ENCODE measurements at regions not wholly inside any gene's neighbourhood (a gene's known extent, or its start where the extent isn't known, plus 50 kb on each side); places are given as distances from the start of the nearest gene placed in this dataset.
A peak's percentile ranks its signal among the peaks of the same experiment; 100 is the strongest.
"Not testable (repeated sequence)": the region's sequence is repeated elsewhere in the genome, so short reads cannot be mapped to it uniquely, and the experiment has no call there.

GRCh38 chr3:22445336-22445735 lies 694.3 kb upstream of the ZNF385D start:
- not testable (repeated sequence) for H3K27me3 ChIP-seq (ENCODE audit: control insufficient read depth, insufficient read depth, low read length); H3K36me3 ChIP-seq (replicated peaks; ENCODE audit: control insufficient read depth, insufficient read depth, low read length); DNase-seq; H3K4me3 ChIP-seq (ENCODE audit: insufficient read depth, low read depth, low read length)

- H3K27me3 ChIP-seq (ENCODE audit: control insufficient read depth, insufficient read depth, low read length): no peaks in the 10 kb centered on the region
- no peak for DNase-seq
- no peaks in the 10 kb centered on the region for H3K36me3 ChIP-seq (replicated peaks; ENCODE audit: control insufficient read depth, insufficient read depth, low read length)
- H3K4me3 ChIP-seq (ENCODE audit: insufficient read depth, low read depth, low read length): no peak overlapping the region
These were observed 699.9 kb upstream of the ZNF385D start for GRCh38 chr3:22450786-22451400.

- DNase-seq: no peak
- H3K27me3 ChIP-seq (ENCODE audit: control insufficient read depth, insufficient read depth, low read length): no peaks in the 10 kb centered on the region
- H3K36me3 ChIP-seq (replicated peaks; ENCODE audit: control insufficient read depth, insufficient read depth, low read length): no peaks in the 10 kb centered on the region
- H3K4me3 ChIP-seq (ENCODE audit: insufficient read depth, low read depth, low read length): no peak overlapping the region
These were observed 700.5 kb upstream of the ZNF385D start for GRCh38 chr3:22451501-22451900.

- DNase-seq: no peak
- H3K4me3 ChIP-seq (ENCODE audit: insufficient read depth, low read depth, low read length): no peak overlapping the region
- H3K36me3 ChIP-seq (replicated peaks; ENCODE audit: control insufficient read depth, insufficient read depth, low read length): no peaks in the 10 kb centered on the region
- no peaks in the 10 kb centered on the region for H3K27me3 ChIP-seq (ENCODE audit: control insufficient read depth, insufficient read depth, low read length)
These were observed 703.0 kb upstream of the ZNF385D start for GRCh38 chr3:22453906-22454535.

- DNase-seq: no peak
These were observed 719.0 kb upstream of the ZNF385D start for GRCh38 chr3:22469995-22470394.

GRCh38 chr3:22471557-22471956 lies 720.5 kb upstream of the ZNF385D start:
- Histone ChIP-seq H3K36me3 (replicated peaks; ENCODE audit: control insufficient read depth, insufficient read depth, low read length) (no peaks in the 10 kb centered on the region), H3K4me3 (ENCODE audit: insufficient read depth, low read depth, low read length) (no peak overlapping the region), H3K27me3 (ENCODE audit: control insufficient read depth, insufficient read depth, low read length) (no peaks in the 10 kb centered on the region)
- no peak for DNase-seq

More at GRCh38 chr3:22469995-22470394, 719.0 kb upstream of the ZNF385D start:
- Histone ChIP-seq H3K27me3 (ENCODE audit: control insufficient read depth, insufficient read depth, low read length) (no peaks in the 10 kb centered on the region), H3K36me3 (replicated peaks; ENCODE audit: control insufficient read depth, insufficient read depth, low read length) (no peaks in the 10 kb centered on the region), H3K4me3 (ENCODE audit: insufficient read depth, low read depth, low read length) (no peak overlapping the region)

GRCh38 chr3:22474706-22475445 lies 723.9 kb upstream of the ZNF385D start:
- Histone ChIP-seq H3K4me3 (ENCODE audit: insufficient read depth, low read depth, low read length) (no peak overlapping the region), H3K36me3 (replicated peaks; ENCODE audit: control insufficient read depth, insufficient read depth, low read length) (no peaks in the 10 kb centered on the region), H3K27me3 (ENCODE audit: control insufficient read depth, insufficient read depth, low read length) (no peaks in the 10 kb centered on the region)
- no peak for DNase-seq

- Histone ChIP-seq H3K4me3 (ENCODE audit: insufficient read depth, low read depth, low read length) (no peak overlapping the region), H3K36me3 (replicated peaks; ENCODE audit: control insufficient read depth, insufficient read depth, low read length) (no peaks in the 10 kb centered on the region)
- DNase-seq: no peak
These were observed 724.7 kb upstream of the ZNF385D start for GRCh38 chr3:22475665-22476240.

GRCh38 chr3:22476976-22477375 lies 726.0 kb upstream of the ZNF385D start:
- Histone ChIP-seq H3K27me3 (ENCODE audit: control insufficient read depth, insufficient read depth, low read length) (no peaks in the 10 kb centered on the region), H3K36me3 (replicated peaks; ENCODE audit: control insufficient read depth, insufficient read depth, low read length) (no peaks in the 10 kb centered on the region), H3K4me3 (ENCODE audit: insufficient read depth, low read depth, low read length) (no peak overlapping the region)
- no peak for DNase-seq

More at GRCh38 chr3:22475665-22476240, 724.7 kb upstream of the ZNF385D start:
- no peaks in the 10 kb centered on the region for H3K27me3 ChIP-seq (ENCODE audit: control insufficient read depth, insufficient read depth, low read length)

GRCh38 chr3:22485954-22486353 lies 717.2 kb upstream of the UBE2E2 start:
- no peaks in the 10 kb centered on the region for H3K36me3 ChIP-seq (replicated peaks; ENCODE audit: control insufficient read depth, insufficient read depth, low read length)
- H3K27me3 ChIP-seq (ENCODE audit: control insufficient read depth, insufficient read depth, low read length): no peaks in the 10 kb centered on the region
- DNase-seq: no peak
- no peak overlapping the region for H3K4me3 ChIP-seq (ENCODE audit: insufficient read depth, low read depth, low read length)

- H3K27me3 ChIP-seq (ENCODE audit: control insufficient read depth, insufficient read depth, low read length): no peaks in the 10 kb centered on the region; the same call in 1 of the 2 replicates
- no peak overlapping the region for H3K4me3 ChIP-seq (ENCODE audit: insufficient read depth, low read depth, low read length)
- no peaks in the 10 kb centered on the region for H3K36me3 ChIP-seq (replicated peaks; ENCODE audit: control insufficient read depth, insufficient read depth, low read length)
- no peak for DNase-seq
These were observed 712.4 kb upstream of the UBE2E2 start for GRCh38 chr3:22490747-22491146.

GRCh38 chr3:22491344-22491743 lies 711.8 kb upstream of the UBE2E2 start:
- H3K4me3 ChIP-seq (ENCODE audit: insufficient read depth, low read depth, low read length): no peak overlapping the region
- no peaks in the 10 kb centered on the region for H3K36me3 ChIP-seq (replicated peaks; ENCODE audit: control insufficient read depth, insufficient read depth, low read length)
- DNase-seq: no peak
- no peaks in the 10 kb centered on the region; the same call in 1 of the 2 replicates for H3K27me3 ChIP-seq (ENCODE audit: control insufficient read depth, insufficient read depth, low read length)

- H3K36me3 ChIP-seq (replicated peaks; ENCODE audit: control insufficient read depth, insufficient read depth, low read length): no peaks in the 10 kb centered on the region
- peaks cover 2% of the 10 kb centered on the region; the same call in 1 of the 2 replicates for H3K27me3 ChIP-seq (ENCODE audit: control insufficient read depth, insufficient read depth, low read length)
- no peak overlapping the region for H3K4me3 ChIP-seq (ENCODE audit: insufficient read depth, low read depth, low read length)
- DNase-seq: no peak
These were observed 710.8 kb upstream of the UBE2E2 start for GRCh38 chr3:22492342-22492741.

GRCh38 chr3:22495241-22495640 lies 707.9 kb upstream of the UBE2E2 start:
- no peak overlapping the region for H3K4me3 ChIP-seq (ENCODE audit: insufficient read depth, low read depth, low read length)
- H3K36me3 ChIP-seq (replicated peaks; ENCODE audit: control insufficient read depth, insufficient read depth, low read length): no peaks in the 10 kb centered on the region

GRCh38 chr3:22495791-22496190 lies 707.3 kb upstream of the UBE2E2 start:
- DNase-seq: no peak
- Histone ChIP-seq H3K4me3 (ENCODE audit: insufficient read depth, low read depth, low read length) (no peak overlapping the region), H3K36me3 (replicated peaks; ENCODE audit: control insufficient read depth, insufficient read depth, low read length) (no peaks in the 10 kb centered on the region), H3K27me3 (ENCODE audit: control insufficient read depth, insufficient read depth, low read length) (peaks cover 2% of the 10 kb centered on the region; the same call in 1 of the 2 replicates)

More at GRCh38 chr3:22495241-22495640, 707.9 kb upstream of the UBE2E2 start:
- peaks cover 2% of the 10 kb centered on the region; the same call in 1 of the 2 replicates for H3K27me3 ChIP-seq (ENCODE audit: control insufficient read depth, insufficient read depth, low read length)
- DNase-seq: peak; percentile 1

Data from H7 (cell line).